ENCODE measurements at regions not wholly inside any gene's neighbourhood (a gene's known extent, or its start where the extent isn't known, plus 50 kb on each side); places are given as distances from the start of the nearest gene placed in this dataset.

DNA sequence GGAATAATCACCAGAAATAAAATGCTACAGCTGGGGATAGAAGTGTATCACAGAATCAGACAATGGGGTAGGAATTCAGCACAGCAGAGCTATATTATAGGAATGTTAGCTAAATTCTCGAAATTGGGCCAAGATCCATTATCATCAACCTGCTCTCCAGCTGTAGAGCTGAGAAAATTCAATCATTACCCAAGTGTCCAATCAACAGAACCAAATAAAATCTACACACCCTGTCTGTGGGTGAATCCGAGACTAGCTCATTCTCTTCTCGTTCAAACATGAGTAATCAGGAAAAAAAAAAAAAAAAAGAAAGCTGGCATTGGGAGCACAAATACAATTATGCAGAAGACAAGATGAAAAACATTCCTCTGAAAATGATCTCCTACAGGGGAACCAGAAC, 119.2 kb downstream of the CDC7 start:
- H2AFZ ChIP-seq (ENCODE audit: low read length, unreplicated experiment) = no peak overlapping the region
- H3K4me3 ChIP-seq (ENCODE audit: low read depth, low read length) = no peak overlapping the region
- H3K27ac ChIP-seq (ENCODE audit: low read depth, low read length) = no peak overlapping the region
- no peaks in the 10 kb centered on the region for H3K36me3 ChIP-seq (ENCODE audit: insufficient read depth, low read length)
- no peaks in the 10 kb centered on the region for H3K79me2 ChIP-seq (ENCODE audit: control insufficient read depth, insufficient read depth, low read length, unreplicated experiment)
- no peaks in the 10 kb centered on the region for H3K4me1 ChIP-seq (ENCODE audit: control insufficient read depth, insufficient read depth, low read length, unreplicated experiment)
- 0 out of 2 replicates have a peak, but pooled peaks cover 3% of the 10 kb centered on the region for H3K27me3 ChIP-seq (ENCODE audit: insufficient read depth, low read length)

- Histone ChIP-seq H2AFZ (ENCODE audit: low read length, unreplicated experiment) (no peak overlapping the region), H3K36me3 (ENCODE audit: insufficient read depth, low read length) (no peaks in the 10 kb centered on the region), H3K4me1 (ENCODE audit: control insufficient read depth, insufficient read depth, low read length, unreplicated experiment) (no peaks in the 10 kb centered on the region), H3K27ac (ENCODE audit: low read depth, low read length) (no peak overlapping the region), H3K79me2 (ENCODE audit: control insufficient read depth, insufficient read depth, low read length, unreplicated experiment) (no peaks in the 10 kb centered on the region), H3K27me3 (ENCODE audit: insufficient read depth, low read length) (0 out of 2 replicates have a peak, but pooled peaks cover 3% of the 10 kb centered on the region), H3K4me3 (ENCODE audit: low read depth, low read length) (no peak overlapping the region)
These were observed 120.7 kb downstream of the CDC7 start for GRCh38 chr1:91621360-91621759.

GRCh38 chr1:91621907-91622306, 121.3 kb downstream of the CDC7 start:
- no peak overlapping the region for H2AFZ ChIP-seq (ENCODE audit: low read length, unreplicated experiment)
- H3K27ac ChIP-seq (ENCODE audit: low read depth, low read length) = no peak overlapping the region
- H3K4me1 ChIP-seq (ENCODE audit: control insufficient read depth, insufficient read depth, low read length, unreplicated experiment) = no peaks in the 10 kb centered on the region
- no peaks in the 10 kb centered on the region for H3K36me3 ChIP-seq (ENCODE audit: insufficient read depth, low read length)
- H3K79me2 ChIP-seq (ENCODE audit: control insufficient read depth, insufficient read depth, low read length, unreplicated experiment) = no peaks in the 10 kb centered on the region
- H3K27me3 ChIP-seq (ENCODE audit: insufficient read depth, low read length) = 0 out of 2 replicates have a peak, but pooled peaks cover 3% of the 10 kb centered on the region
- no peak overlapping the region for H3K4me3 ChIP-seq (ENCODE audit: low read depth, low read length)

- H2AFZ ChIP-seq (ENCODE audit: low read length, unreplicated experiment) = no peak overlapping the region
These were observed 122.0 kb downstream of the CDC7 start for GRCh38 chr1:91622616-91623015.

GRCh38 chr1:91623020-91623419, 122.4 kb downstream of the CDC7 start:
- H3K4me1 ChIP-seq (ENCODE audit: control insufficient read depth, insufficient read depth, low read length, unreplicated experiment) = no peaks in the 10 kb centered on the region
- H3K27me3 ChIP-seq (ENCODE audit: insufficient read depth, low read length) = 0 out of 2 replicates have a peak, but pooled peaks cover 1% of the 10 kb centered on the region
- H3K36me3 ChIP-seq (ENCODE audit: insufficient read depth, low read length) = no peaks in the 10 kb centered on the region
- H3K79me2 ChIP-seq (ENCODE audit: control insufficient read depth, insufficient read depth, low read length, unreplicated experiment) = no peaks in the 10 kb centered on the region
- H2AFZ ChIP-seq (ENCODE audit: low read length, unreplicated experiment) = no peak overlapping the region
- no peak overlapping the region for H3K27ac ChIP-seq (ENCODE audit: low read depth, low read length)
- no peak overlapping the region for H3K4me3 ChIP-seq (ENCODE audit: low read depth, low read length)

More at GRCh38 chr1:91622616-91623015, 122.0 kb downstream of the CDC7 start:
- Histone ChIP-seq H3K4me1 (ENCODE audit: control insufficient read depth, insufficient read depth, low read length, unreplicated experiment) (no peaks in the 10 kb centered on the region), H3K79me2 (ENCODE audit: control insufficient read depth, insufficient read depth, low read length, unreplicated experiment) (no peaks in the 10 kb centered on the region), H3K4me3 (ENCODE audit: low read depth, low read length) (no peak overlapping the region), H3K36me3 (ENCODE audit: insufficient read depth, low read length) (no peaks in the 10 kb centered on the region), H3K27me3 (ENCODE audit: insufficient read depth, low read length) (0 out of 2 replicates have a peak, but pooled peaks cover 3% of the 10 kb centered on the region), H3K27ac (ENCODE audit: low read depth, low read length) (no peak overlapping the region)

DNA sequence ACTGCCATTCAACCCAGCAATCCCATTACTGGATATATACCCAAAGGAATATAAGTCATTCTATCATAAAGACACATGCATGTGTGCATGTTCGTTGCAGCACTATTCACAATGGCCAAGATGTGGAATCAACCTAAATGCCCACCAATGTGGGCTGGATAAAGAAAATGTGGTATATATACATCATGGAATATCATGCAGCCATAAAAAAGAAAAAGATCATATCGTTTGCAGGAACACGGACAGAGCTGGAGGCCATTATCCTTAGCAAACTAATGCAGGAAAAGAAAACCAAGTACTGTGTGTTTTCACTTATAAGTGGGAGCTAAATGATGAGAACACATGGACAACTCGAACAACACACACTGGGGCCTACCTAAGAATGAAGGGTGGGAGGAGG, 123.7 kb downstream of the CDC7 start:
- Histone ChIP-seq H3K27ac (ENCODE audit: low read depth, low read length) (no peak overlapping the region), H3K36me3 (ENCODE audit: insufficient read depth, low read length) (no peaks in the 10 kb centered on the region), H3K79me2 (ENCODE audit: control insufficient read depth, insufficient read depth, low read length, unreplicated experiment) (no peaks in the 10 kb centered on the region), H3K4me3 (ENCODE audit: low read depth, low read length) (no peak overlapping the region), H3K4me1 (ENCODE audit: control insufficient read depth, insufficient read depth, low read length, unreplicated experiment) (no peaks in the 10 kb centered on the region), H2AFZ (ENCODE audit: low read length, unreplicated experiment) (no peak overlapping the region), H3K27me3 (ENCODE audit: insufficient read depth, low read length) (no peaks in the 10 kb centered on the region)
